ENCODE measurements at regions not wholly inside any gene's neighbourhood (a gene's known extent, or its start where the extent isn't known, plus 50 kb on each side); places are given as distances from the start of the nearest gene placed in this dataset.

GRCh38 chr4:45663003-45663402 lies 460.9 kb downstream of the GABRG1 start:
- no peak for ATAC-seq
- TF ChIP-seq ISL1 (CRISPR knock-in tag; IDR thresholded peaks at IDR 0.05), result 0 out of 2 replicates have a peak, but pooled peaks have one; percentile 7
- no peak for TF ChIP-seq CSDC2 (CRISPR knock-in tag; IDR thresholded peaks at IDR 0.05)

- no peak for ATAC-seq
- TF ChIP-seq CREB5 (CRISPR knock-in tag; IDR thresholded peaks at IDR 0.05; ENCODE audit: low read depth) (no peak), PPARA (CRISPR knock-in tag; IDR thresholded peaks at IDR 0.05; ENCODE audit: borderline replicate concordance) (no peak), PATZ1 (CRISPR knock-in tag; IDR thresholded peaks at IDR 0.05; ENCODE audit: borderline replicate concordance) (no peak), BACH2 (CRISPR knock-in tag; IDR thresholded peaks at IDR 0.05; ENCODE audit: borderline replicate concordance) (no peak), OSR1 (CRISPR knock-in tag; IDR thresholded peaks at IDR 0.05) (no peak), SNAI2 (CRISPR knock-in tag; IDR thresholded peaks at IDR 0.05) (no peak), RARB (CRISPR knock-in tag; IDR thresholded peaks at IDR 0.05) (no peak), GLIS3 (CRISPR knock-in tag; IDR thresholded peaks at IDR 0.05) (no peak), ZC3H10 (CRISPR knock-in tag; IDR thresholded peaks at IDR 0.05) (no peak), ZNF8 (CRISPR knock-in tag; IDR thresholded peaks at IDR 0.05) (no peak), ZFP30 (CRISPR knock-in tag; IDR thresholded peaks at IDR 0.05) (no peak)
These were observed 462.0 kb downstream of the GABRG1 start for GRCh38 chr4:45661893-45662292.

- TF ChIP-seq BACH2 (CRISPR knock-in tag; IDR thresholded peaks at IDR 0.05; ENCODE audit: borderline replicate concordance) (no peak), GLIS3 (CRISPR knock-in tag; IDR thresholded peaks at IDR 0.05) (no peak), ZNF8 (CRISPR knock-in tag; IDR thresholded peaks at IDR 0.05) (no peak), ARNTL (CRISPR knock-in tag; IDR thresholded peaks at IDR 0.05; ENCODE audit: borderline replicate concordance, low read depth) (no peak), POU6F1 (CRISPR knock-in tag; IDR thresholded peaks at IDR 0.05; ENCODE audit: borderline replicate concordance, low read depth) (no peak), PATZ1 (CRISPR knock-in tag; IDR thresholded peaks at IDR 0.05; ENCODE audit: borderline replicate concordance) (no peak)
- ATAC-seq, result no peak
These were observed 473.3 kb downstream of the GABRG1 start for GRCh38 chr4:45650545-45650944.

- no peak for TF ChIP-seq CSDC2 (CRISPR knock-in tag; IDR thresholded peaks at IDR 0.05)
- TF ChIP-seq PPARA (CRISPR knock-in tag; IDR thresholded peaks at IDR 0.05; ENCODE audit: borderline replicate concordance), result no peak
- no peak for TF ChIP-seq SNAI2 (CRISPR knock-in tag; IDR thresholded peaks at IDR 0.05)
- TF ChIP-seq ZC3H10 (CRISPR knock-in tag; IDR thresholded peaks at IDR 0.05), result no peak
- TF ChIP-seq ESRRG (CRISPR knock-in tag; IDR thresholded peaks at IDR 0.05), result no peak
- TF ChIP-seq CREB5 (CRISPR knock-in tag; IDR thresholded peaks at IDR 0.05; ENCODE audit: low read depth), result no peak
- TF ChIP-seq ZNF565 (CRISPR knock-in tag; conservative IDR thresholded peaks at IDR 0.05; ENCODE audit: low read depth), result no peak
- no peak for TF ChIP-seq RARB (CRISPR knock-in tag; IDR thresholded peaks at IDR 0.05)
- no peak for TF ChIP-seq ZFP3 (CRISPR knock-in tag; IDR thresholded peaks at IDR 0.05)
- no peak for ATAC-seq
These were observed 475.0 kb downstream of the GABRG1 start for GRCh38 chr4:45648846-45649245.

GRCh38 chr4:45647823-45648222 lies 476.0 kb downstream of the GABRG1 start:
- no peak for TF ChIP-seq ZFP30 (CRISPR knock-in tag; IDR thresholded peaks at IDR 0.05)
- TF ChIP-seq SNAI2 (CRISPR knock-in tag; IDR thresholded peaks at IDR 0.05), result no peak
- no peak for TF ChIP-seq TCF4 (CRISPR knock-in tag; IDR thresholded peaks at IDR 0.05; ENCODE audit: borderline replicate concordance)
- TF ChIP-seq ZC3H10 (CRISPR knock-in tag; IDR thresholded peaks at IDR 0.05), result no peak
- no peak for TF ChIP-seq PATZ1 (CRISPR knock-in tag; IDR thresholded peaks at IDR 0.05; ENCODE audit: borderline replicate concordance)
- no peak for TF ChIP-seq GLIS3 (CRISPR knock-in tag; IDR thresholded peaks at IDR 0.05)

More at GRCh38 chr4:45647823-45648222, 476.0 kb downstream of the GABRG1 start:
- no peak for ATAC-seq

Measured in SK-N-SH treated with all-trans-retinoic acid at 6 μM for 48 hours (cell line).